Brain microvascular endothelial cell (primary cell): ENCODE measurements at regions not wholly inside any gene's neighbourhood (a gene's known extent, or its start where the extent isn't known, plus 50 kb on each side); places are given as distances from the start of the nearest gene placed in this dataset.
"Not testable (repeated sequence)": the region's sequence is repeated elsewhere in the genome, so short reads cannot be mapped to it uniquely, and the experiment has no call there.

ENCODE experiments used
- DNase-seq: peaks from one replicate; pipeline ENCODE4 v3.0.0-alpha.2; 2020
- H3K27ac ChIP-seq: fragments of 250-450 bp; sonication (Bioruptor Pico); 2 replicates; pipeline ENCODE4 v1.5.1; 2020; ENCODE audit warnings: mild to moderate bottlenecking, moderate library complexity
- H3K27me3 ChIP-seq: fragments of 250-450 bp; sonication (Bioruptor Pico); replicated peaks from 2 replicates; pipeline ENCODE4 v1.5.1; 2020; ENCODE audit warnings: mild to moderate bottlenecking
- H3K36me3 ChIP-seq: fragments of 250-450 bp; sonication (Bioruptor Pico); replicated peaks from 2 replicates; pipeline ENCODE4 v1.5.1; 2020; ENCODE audit warnings: mild to moderate bottlenecking
- H3K4me3 ChIP-seq: 2 replicates; pipeline ENCODE4 v1.5.1; 2011; ENCODE audit warnings: low read depth, mild to moderate bottlenecking, control low read depth, low read length, moderate library complexity
- in situ Hi-C: cut with HindIII; loops from 2 replicates; pipeline ENCODE4 v1.10.0; 2017; ENCODE audit warnings: low sequenced_read_pairs, low pct_ligation_motif_present
- TF ChIP-seq, protein P1 (sequence below): IDR thresholded peaks from 2 replicates; pipeline ENCODE4 v1.5.1; 2011; ENCODE audit warnings: low read depth, mild to moderate bottlenecking, moderate library complexity, low read length, control low read depth, inconsistent platforms; ENCODE audit errors: missing control alignments

DNA sequence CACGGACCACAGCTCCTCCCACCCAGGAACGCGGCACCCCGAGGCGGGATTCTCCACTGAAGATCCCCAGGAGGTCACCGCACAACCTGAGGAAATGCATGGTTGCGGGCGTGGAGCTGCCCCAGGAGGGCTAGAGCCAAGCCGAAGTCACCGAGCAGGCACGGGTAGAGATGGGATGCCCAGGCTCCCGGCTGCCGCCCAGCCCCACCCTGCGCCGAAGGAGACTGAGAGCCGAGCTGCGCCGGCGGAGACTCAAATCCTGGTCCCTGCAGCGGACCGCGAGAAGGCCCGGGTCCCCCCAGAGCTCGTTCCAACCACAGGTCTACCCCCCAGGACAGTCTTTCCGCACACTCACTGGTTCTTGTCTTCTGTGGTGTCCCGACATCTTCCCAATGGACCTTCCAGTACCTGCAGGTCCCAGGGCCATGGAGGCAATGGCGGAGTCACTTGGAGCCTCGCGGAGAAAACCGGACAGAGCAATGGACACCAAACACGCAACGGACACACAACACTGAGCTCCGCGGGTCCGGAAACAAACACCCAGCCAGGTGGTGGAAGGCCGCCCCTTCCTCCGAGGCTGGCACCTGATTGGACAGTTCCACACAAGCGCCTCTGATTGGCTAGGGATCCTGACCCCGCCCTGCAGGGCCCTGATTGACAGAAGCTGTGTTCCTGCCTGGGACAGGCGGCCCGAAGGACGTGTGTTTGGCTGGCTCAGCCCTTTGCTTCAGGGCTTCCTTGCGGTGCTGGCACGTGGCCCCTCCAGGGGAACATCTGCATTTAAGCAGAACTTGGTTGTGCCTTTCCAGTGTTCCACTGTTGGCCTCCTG lies 331.9 kb upstream of the NUPR2 start:
- no peak for DNase-seq

DNA sequence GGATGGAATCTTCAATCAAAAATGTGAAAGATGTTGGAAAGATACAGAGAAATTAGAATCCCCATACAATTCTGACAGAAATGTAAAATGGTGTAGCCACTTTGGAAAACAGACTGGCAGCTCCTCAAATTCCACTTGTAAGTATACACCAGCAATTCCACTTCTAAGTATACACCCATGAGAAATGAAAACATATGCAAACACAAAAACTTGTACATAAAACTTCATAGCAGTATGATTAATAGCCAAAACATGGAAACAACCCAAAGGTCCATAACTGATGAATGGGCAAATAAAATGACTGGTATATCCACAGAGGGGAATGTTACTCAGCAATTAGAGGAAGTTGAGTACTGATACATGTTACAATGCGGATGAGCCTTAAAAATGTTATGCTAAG lies 304.3 kb upstream of the NUPR2 start:
- H3K36me3 ChIP-seq, DNase-seq, in situ Hi-C loops, H3K4me3 ChIP-seq, H3K27me3 ChIP-seq, H3K27ac ChIP-seq: not testable (repeated sequence)

More for the DNA sequence above, 331.9 kb upstream of the NUPR2 start:
- Histone ChIP-seq H3K36me3 (no peaks in the 10 kb centered on the region), H3K4me3 (no peak overlapping the region), H3K27me3 (no peaks in the 10 kb centered on the region), H3K27ac (no peak overlapping the region)
- TF ChIP-seq, protein P1, sequence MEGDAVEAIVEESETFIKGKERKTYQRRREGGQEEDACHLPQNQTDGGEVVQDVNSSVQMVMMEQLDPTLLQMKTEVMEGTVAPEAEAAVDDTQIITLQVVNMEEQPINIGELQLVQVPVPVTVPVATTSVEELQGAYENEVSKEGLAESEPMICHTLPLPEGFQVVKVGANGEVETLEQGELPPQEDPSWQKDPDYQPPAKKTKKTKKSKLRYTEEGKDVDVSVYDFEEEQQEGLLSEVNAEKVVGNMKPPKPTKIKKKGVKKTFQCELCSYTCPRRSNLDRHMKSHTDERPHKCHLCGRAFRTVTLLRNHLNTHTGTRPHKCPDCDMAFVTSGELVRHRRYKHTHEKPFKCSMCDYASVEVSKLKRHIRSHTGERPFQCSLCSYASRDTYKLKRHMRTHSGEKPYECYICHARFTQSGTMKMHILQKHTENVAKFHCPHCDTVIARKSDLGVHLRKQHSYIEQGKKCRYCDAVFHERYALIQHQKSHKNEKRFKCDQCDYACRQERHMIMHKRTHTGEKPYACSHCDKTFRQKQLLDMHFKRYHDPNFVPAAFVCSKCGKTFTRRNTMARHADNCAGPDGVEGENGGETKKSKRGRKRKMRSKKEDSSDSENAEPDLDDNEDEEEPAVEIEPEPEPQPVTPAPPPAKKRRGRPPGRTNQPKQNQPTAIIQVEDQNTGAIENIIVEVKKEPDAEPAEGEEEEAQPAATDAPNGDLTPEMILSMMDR: no peak
- in situ Hi-C loops: no loop called here

DNA sequence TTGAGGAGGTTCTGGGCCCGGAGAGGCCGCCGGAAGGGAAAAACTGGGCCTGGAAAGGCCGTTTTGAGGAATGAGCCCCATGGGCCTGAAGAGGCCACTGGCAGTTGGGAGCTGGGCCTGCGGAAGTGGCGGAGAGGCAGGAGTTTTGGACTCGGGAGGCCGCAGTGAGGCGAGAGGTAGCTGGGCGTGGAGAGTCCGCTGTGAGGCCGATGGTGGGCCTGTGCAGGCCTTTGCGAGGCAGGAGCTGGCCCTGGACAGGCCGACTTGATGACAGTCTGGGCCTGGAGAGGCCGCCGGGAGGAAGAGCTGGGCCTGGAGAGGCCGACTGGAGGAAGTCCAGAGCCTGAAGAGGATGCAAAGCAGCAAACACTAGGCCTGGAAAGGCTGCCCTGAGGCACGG lies 259.0 kb upstream of the NUPR2 start:
- DNase-seq: no peak
- TF ChIP-seq, protein P1: no peak
- no peak overlapping the region for H3K27ac ChIP-seq
- no peaks in the 10 kb centered on the region for H3K36me3 ChIP-seq
- no peaks in the 10 kb centered on the region for H3K27me3 ChIP-seq
- no peak overlapping the region for H3K4me3 ChIP-seq
- in situ Hi-C loops: no loop called here

DNA sequence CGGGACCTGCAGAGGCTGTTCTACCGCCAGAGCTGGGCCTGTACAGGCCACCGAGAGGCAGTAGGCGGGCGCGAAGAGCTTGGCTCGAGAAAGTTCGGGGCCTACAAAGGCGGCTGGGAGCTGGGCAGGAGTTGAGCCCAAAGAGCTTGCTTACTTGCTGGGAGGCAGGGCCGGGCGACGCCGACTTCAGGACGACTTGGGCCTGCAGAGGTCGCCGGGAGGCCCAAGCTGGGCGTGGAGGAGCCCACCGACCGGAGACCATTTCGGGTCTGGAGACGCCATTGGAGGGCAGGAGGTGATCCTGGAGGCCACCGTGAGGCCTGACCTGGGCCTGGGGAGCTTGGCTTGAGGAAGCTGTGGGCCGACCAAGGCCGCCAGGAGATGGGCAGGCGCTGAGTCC lies 258.4 kb upstream of the NUPR2 start:
- H3K36me3 ChIP-seq, H3K27ac ChIP-seq, H3K4me3 ChIP-seq, DNase-seq, in situ Hi-C loops, H3K27me3 ChIP-seq: not testable (repeated sequence)

DNA sequence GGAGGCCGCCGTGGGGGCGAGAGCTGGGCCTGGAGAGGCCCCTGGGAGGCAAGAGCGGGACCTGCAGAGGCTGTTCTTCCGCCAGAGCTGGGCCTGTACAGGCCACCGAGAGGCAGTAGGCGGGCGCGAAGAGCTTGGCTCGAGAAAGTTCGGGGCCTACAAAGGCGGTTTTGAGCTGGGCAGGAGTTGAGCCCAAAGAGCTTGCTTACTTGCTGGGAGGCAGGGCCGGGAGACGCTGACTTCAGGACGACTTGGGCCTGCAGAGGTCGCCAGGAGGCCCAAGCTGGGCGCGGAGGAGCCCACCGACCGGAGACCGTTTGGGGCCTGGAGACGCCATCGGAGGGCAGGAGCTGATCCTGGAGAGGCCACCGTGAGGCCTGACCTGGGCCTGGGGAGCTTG lies 257.1 kb upstream of the NUPR2 start:
- H3K27me3 ChIP-seq, H3K4me3 ChIP-seq, H3K36me3 ChIP-seq, in situ Hi-C loops, H3K27ac ChIP-seq: not testable (repeated sequence)
- DNase-seq: peak; percentile 68

DNA sequence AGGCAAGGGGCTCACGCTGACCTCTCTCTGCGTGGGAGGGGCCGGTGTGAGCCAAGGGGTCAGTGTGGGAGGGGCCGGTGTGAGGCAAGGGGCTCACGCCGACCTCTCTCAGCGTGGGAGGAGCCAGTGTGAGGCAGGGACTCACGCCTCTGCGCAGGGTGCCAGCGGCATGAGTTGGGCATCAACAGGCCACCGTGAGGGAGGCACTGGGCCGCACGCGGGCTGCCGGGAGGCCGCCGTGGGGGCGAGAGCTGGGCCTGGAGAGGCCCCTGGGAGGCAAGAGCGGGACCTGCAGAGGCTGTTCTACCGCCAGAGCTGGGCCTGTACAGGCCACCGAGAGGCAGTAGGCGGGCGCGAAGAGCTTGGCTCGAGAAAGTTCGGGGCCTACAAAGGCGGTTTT lies 255.6 kb upstream of the NUPR2 start:
- H3K4me3 ChIP-seq, in situ Hi-C loops, H3K27me3 ChIP-seq, H3K36me3 ChIP-seq, H3K27ac ChIP-seq: not testable (repeated sequence)
- DNase-seq: peak; percentile 3

DNA sequence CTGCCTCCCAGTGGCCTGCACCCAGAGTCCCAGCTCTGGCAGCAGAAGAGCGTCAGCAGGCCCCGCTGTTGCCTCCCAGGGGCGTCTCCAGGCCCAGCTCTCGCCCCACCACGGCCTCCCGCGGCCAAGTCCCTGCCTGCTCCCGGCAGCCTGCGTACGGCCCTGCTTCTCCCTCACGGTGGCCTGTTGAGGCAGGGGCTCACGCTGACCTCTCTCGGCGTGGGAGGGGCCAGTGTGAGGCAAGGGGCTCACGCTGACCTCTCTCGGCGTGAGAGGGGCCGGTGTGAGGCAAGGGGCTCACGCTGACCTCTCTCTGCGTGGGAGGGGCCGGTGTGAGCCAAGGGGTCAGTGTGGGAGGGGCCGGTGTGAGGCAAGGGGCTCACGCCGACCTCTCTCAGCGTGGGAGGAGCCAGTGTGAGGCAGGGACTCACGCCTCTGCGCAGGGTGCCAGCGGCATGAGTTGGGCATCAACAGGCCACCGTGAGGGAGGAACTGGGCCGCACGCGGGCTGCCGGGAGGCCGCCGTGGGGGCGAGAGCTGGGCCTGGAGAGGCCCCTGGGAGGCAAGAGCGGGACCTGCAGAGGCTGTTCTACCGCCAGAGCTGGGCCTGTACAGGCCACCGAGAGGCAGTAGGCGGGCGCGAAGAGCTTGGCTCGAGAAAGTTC lies 254.1 kb upstream of the NUPR2 start:
- H3K27me3 ChIP-seq, DNase-seq, in situ Hi-C loops, H3K27ac ChIP-seq, H3K4me3 ChIP-seq, H3K36me3 ChIP-seq: not testable (repeated sequence)

DNA sequence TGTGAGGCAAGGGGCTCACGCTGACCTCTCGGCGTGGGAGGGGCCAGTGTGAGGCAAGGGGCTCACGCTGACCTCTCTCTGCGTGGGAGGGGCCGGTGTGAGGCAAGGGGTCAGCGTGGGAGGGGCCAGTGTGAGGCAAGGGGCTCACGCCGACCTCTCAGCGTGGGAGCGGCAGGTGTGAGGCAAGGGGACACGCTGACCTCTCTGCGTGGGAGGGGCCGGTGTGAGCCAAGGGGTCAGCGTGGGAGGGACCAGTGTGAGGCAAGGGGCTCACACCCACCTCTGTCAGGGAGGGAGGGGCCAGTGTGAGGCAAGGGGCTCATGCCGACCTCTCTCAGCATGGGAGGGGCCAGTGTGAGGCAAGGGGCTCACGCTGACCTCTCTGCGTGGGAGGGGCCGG lies 251.7 kb upstream of the NUPR2 start:
- H3K27ac ChIP-seq, DNase-seq, H3K27me3 ChIP-seq, H3K4me3 ChIP-seq, in situ Hi-C loops, H3K36me3 ChIP-seq: not testable (repeated sequence)

DNA sequence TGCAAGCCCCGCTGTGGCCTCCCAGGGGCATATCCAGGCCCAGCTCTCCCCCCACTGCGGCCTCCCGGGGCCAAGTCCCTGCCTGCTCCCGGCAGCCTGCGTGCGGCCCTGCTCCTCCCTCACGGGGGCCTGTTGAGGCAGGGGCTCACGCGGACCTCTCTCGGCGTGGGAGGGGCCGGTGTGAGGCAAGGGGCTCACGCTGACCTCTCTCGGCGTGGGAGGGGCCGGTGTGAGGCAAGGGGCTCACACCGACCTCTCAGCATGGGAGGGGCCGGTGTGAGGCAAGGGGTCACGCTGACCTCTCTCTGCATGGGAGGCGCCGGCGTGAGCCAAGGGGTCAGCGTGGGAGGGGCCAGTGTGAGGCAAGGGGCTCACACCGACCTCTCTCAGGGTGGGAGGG lies 251.2 kb upstream of the NUPR2 start:
- DNase-seq, in situ Hi-C loops, H3K36me3 ChIP-seq, H3K4me3 ChIP-seq, H3K27ac ChIP-seq, H3K27me3 ChIP-seq: not testable (repeated sequence)

DNA sequence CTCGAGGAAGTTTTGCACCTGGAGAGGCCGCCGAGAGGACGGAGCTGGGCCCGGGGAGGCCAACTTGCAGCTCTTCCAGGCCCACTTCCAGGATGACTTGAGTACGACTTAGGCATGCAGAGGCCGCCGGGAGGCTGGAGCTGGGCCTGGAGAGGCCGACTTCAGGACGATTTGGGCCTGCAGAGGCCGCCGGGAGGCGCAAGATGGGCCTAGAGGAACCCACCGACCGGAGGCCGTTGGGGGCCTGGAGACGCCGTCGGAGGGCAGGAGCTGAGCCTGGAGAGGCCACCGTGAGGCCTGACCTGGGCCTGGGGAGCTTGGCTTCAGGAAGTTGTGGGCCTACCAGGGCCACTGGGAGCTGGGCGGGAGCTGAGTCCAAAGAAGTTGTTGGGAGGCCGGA lies 250.5 kb upstream of the NUPR2 start:
- H3K36me3 ChIP-seq, H3K27ac ChIP-seq, H3K4me3 ChIP-seq, H3K27me3 ChIP-seq, DNase-seq, in situ Hi-C loops: not testable (repeated sequence)

DNA sequence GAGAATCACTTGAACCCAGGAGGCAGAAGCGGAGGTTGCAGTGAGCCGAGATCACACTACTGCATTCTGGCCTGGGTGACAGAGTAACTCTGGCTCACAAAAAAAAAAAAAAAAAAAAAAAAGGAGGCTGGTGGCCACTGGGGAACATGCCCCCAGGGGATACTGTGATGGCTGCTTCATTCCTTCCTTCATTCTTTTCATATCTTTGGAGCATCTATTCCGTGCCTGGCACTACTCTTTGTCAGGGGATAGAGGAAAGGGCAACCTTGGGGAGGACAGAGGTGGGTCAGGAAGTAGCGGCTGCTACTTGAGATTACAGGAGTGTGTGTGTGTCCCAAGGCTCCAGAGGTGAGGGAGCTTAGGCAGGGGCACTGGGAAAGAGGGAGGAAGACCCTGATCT lies 236.4 kb upstream of the NUPR2 start:
- H3K4me3 ChIP-seq, H3K27ac ChIP-seq, H3K36me3 ChIP-seq, in situ Hi-C loops, DNase-seq, H3K27me3 ChIP-seq: not testable (repeated sequence)

DNA sequence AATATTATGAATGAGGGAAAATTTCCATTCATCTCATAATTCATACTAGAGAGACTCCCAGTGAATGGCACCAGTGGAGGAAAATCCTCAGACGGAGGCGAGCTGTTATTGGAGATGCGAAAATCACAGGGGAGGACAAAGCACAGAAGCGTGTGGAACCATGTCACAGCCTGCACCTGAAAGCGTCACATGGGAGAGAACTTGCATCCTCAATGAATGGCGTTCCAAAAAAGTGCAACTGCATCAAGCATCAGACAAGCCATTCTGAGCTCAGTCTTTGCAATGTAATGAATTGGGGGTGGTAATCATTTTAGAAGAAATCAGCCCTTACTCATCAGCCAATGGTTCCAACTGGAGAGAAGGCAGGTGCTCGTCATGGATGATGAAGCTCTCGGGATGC lies 235.0 kb upstream of the NUPR2 start:
- H3K27ac ChIP-seq, H3K27me3 ChIP-seq, DNase-seq, in situ Hi-C loops, H3K36me3 ChIP-seq, H3K4me3 ChIP-seq: not testable (repeated sequence)

DNA sequence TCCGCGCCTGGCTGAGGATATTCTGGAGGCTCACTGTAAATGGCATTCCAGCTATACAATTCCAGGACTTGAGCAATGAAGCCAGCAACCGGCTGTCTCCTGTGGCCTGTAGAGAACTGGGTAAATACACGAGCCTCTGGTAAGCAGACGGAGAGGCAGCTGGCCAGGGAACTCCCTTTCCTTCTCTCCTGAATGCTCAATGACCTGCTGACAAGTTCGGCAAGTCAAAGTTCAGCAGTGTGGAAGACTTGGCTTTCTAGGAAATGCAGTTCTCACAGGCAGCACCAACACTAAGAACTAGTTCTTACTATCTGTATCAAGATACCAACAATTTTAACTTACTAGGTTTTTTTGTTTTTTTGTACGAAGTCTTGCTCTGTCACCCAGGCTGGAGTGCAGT lies 232.1 kb upstream of the NUPR2 start:
- DNase-seq, H3K27me3 ChIP-seq, H3K4me3 ChIP-seq, in situ Hi-C loops, H3K36me3 ChIP-seq, H3K27ac ChIP-seq: not testable (repeated sequence)
